ENCODE measurements at regions not wholly inside any gene's neighbourhood (a gene's known extent, or its start where the extent isn't known, plus 50 kb on each side); places are given as distances from the start of the nearest gene placed in this dataset.
A peak's percentile ranks its signal among the peaks of the same experiment; 100 is the strongest.

- H3K4me1 ChIP-seq = no peaks in the 10 kb centered on the region
- TF ChIP-seq CTCF (IDR thresholded peaks at IDR 0.05) = no peak
- no peak for ATAC-seq
Observed at GRCh38 chr6:137315081-137315480, 95.9 kb upstream of the IFNGR1 start.

DNA sequence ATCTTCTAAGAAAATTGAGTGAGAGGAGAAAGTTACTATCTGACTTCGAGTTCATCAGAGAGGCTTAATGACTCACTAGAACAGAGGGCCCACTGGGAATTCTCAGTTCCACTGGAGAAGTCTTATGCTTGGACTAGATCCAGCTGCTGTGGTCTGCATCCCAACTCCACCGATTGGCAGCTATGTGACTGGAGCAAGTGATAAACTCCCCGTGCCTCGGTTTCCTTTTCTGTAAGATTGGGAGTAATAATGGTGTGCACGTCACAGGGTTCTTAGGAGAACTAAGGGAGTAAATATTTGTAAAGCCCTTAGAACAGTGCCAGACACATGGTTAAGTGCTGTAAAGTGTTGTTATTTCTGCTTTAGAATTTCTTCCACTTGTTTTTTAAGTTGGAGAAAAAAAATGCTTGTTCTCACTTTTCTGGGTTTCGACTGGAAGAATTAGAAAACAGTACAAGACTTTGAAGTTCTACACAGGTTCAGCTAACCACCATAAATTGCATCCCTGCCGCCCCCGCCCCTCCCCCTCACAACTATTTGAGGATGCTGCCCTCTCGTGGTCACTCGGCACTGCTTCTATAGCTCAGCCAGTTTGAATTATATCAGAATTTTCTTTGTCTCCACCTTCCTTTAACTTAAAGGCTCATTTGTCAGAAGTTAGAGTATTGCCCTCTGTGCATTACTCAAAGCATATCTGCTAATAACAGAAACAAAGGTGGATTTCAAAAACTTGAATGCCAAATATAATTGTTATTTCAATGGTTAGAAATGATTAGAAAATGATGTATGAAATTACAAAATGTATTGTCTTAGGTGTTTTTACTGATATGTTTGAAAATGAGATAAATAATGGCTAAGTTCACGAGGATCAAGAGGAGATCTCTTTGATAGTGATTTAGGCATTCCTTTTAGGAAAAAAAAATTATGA is 95.0 kb upstream of the IFNGR1 start:
- TF ChIP-seq CTCF (IDR thresholded peaks at IDR 0.05) = peak; percentile 78
- peak overlapping the region; percentile 34 for H3K4me3 ChIP-seq
- no peaks in the 10 kb centered on the region for H3K4me1 ChIP-seq
- ATAC-seq (peak; percentile 70 to 95 (median 79)), DNase-seq (peak; percentile 68 to 79)
- H3K9me3 ChIP-seq = no peaks in the 10 kb centered on the region
- H3K27ac ChIP-seq = no peak overlapping the region
- 7 to 10% (median 10%) methylated on average over 11 of the region's 11 CpGs for WGBS, 3 donors
- no peaks in the 10 kb centered on the region for H3K36me3 ChIP-seq (ENCODE audit: insufficient read depth in 1 of 2, low read depth in 1 of 2)
- intact Hi-C loops (cut with DNase I) = loop anchor here (2.0 to 5.0 kb wide), 3 partner anchors 37 to 222 kb away; no protein-coding TSS in a partner anchor
- no peaks in the 10 kb centered on the region for H3K27me3 ChIP-seq (ENCODE audit: insufficient read depth in 3 of 3, low read length in 2 of 3)

More at GRCh38 chr6:137315081-137315480, 95.9 kb upstream of the IFNGR1 start:
- H3K9me3 ChIP-seq = no peaks in the 10 kb centered on the region
- intact Hi-C loops (cut with DNase I) = loop anchor here (2.0 to 5.0 kb wide), 2 partner anchors 42 to 223 kb away; no protein-coding TSS in a partner anchor
- no peak overlapping the region for H3K4me3 ChIP-seq
- H3K27ac ChIP-seq = no peak overlapping the region
- H3K27me3 ChIP-seq (ENCODE audit: insufficient read depth in 3 of 3, low read length in 2 of 3) = peaks cover 0 to under 1% (median 0%) of the 10 kb centered on the region in 3 donors
- H3K36me3 ChIP-seq (ENCODE audit: insufficient read depth in 1 of 2, low read depth in 1 of 2) = no peaks in the 10 kb centered on the region
- WGBS, 3 donors = 53 to 55% (median 55%) methylated on average over 5 of the region's 5 CpGs
- DNase-seq = no peak

DNA sequence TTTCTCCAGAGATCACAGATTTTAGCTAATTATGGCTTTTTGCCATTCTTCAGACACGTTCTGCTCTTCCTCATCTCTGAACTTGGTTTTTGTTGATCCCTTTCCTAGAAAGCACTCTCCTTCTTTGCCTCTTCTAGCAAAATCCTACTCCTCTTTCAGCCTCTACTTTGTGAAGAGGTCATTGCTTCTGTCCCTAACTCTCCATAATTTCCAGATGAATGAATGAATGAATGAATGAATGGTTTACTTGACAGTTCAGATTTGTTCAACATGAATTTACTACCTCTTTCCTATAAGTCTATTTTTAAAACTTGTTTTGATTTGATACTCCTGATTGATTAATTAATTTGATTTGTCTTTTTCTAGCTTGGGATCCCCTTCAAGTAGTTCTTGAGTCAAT is 94.0 kb upstream of the IFNGR1 start:
- DNase-seq = no peak
- Histone ChIP-seq H3K27me3 (ENCODE audit: insufficient read depth in 3 of 3, low read length in 2 of 3) (no peaks in the 10 kb centered on the region), H3K4me3 (no peak overlapping the region), H3K9me3 (no peaks in the 10 kb centered on the region), H3K36me3 (ENCODE audit: insufficient read depth in 1 of 2, low read depth in 1 of 2) (no peaks in the 10 kb centered on the region), H3K4me1 (no peaks in the 10 kb centered on the region), H3K27ac (no peak overlapping the region)
- no peak for ATAC-seq
- WGBS, 3 donors = 68 to 75% (median 71%) methylated on average over 1 of the region's 1 CpG
- TF ChIP-seq CTCF (IDR thresholded peaks at IDR 0.05) = no peak
- intact Hi-C loops (cut with DNase I) = loop anchor here (5.0 kb wide), 2 partner anchors 36 to 221 kb away; no protein-coding TSS in a partner anchor

GRCh38 chr6:137311940-137312339 is 92.8 kb upstream of the IFNGR1 start:
- no peak for ATAC-seq
- Histone ChIP-seq H3K4me3 (no peak overlapping the region), H3K9me3 (no peaks in the 10 kb centered on the region), H3K27me3 (ENCODE audit: insufficient read depth in 3 of 3, low read length in 2 of 3) (no peaks in the 10 kb centered on the region), H3K4me1 (no peaks in the 10 kb centered on the region), H3K27ac (no peak overlapping the region), H3K36me3 (ENCODE audit: insufficient read depth in 1 of 2, low read depth in 1 of 2) (no peaks in the 10 kb centered on the region)
- intact Hi-C loops (cut with DNase I) = loop anchor here (5.0 kb wide), 2 partner anchors 35 to 220 kb away; no protein-coding TSS in a partner anchor
- no peak for TF ChIP-seq CTCF (IDR thresholded peaks at IDR 0.05)
- no peak for DNase-seq
- whole genome bisulfite sequencing, 3 donors = 73 to 96% (median 85%) methylated on average over 1 of the region's 1 CpG
